NOMO-1 (cell line): ENCODE measurements at regions not wholly inside any gene's neighbourhood (a gene's known extent, or its start where the extent isn't known, plus 50 kb on each side); places are given as distances from the start of the nearest gene placed in this dataset.
A peak's percentile ranks its signal among the peaks of the same experiment; 100 is the strongest.

Source experiments
- DNase-seq, 2 experiments: peaks; one replicate each; lab custom pipeline; 2025; ENCODE audit not compliant: unreplicated experiment in 2 of 2; lab: John Stamatoyannopoulos, UW

DNA sequence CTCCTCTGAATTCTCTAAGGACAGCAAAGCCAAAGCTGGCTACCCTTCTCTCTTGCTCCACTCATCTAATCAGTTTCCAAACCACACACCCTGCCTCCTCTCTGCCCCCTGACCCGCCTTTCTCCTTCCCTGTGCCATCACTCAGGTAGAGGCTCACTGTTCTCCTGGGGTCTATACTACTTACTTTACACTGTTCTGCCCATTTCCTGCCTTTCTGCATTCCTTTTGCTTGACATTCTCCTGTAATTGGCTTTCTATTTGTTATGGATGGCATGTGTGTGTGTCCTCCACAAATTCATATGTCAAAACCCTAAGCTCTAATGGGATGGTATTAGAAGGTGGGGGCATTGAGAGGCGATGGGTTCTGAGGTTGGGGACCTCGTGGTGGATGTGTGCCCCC lies 675.2 kb upstream of the ID2 start:
- no peak for DNase-seq

DNA sequence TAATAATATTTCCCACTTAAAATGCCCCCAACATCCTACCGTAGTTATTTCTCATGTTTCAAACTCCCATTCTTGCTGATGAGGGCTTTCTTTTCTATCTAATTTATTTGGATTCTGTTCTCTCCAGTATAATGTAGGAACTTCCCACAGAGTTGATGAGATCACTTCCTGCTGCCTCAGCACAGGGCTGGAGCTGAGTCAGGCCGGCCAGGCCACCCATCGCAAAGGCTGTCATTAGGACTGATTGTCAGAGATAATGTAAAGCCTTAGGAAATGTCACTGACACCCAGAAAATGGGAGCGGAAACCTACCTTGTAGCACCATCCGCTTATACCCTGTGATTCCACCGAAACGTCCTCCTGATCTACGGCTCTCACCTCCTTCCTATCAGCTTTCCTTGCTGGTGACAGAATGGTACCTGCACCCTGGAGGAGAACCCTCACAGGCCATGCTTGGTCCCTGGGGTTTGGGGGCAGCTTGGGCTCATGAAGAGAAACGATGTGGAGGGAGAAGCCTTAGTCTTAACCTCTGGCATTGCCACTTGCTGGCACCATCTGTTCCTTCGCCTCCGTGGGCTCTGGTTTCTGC lies 672.8 kb upstream of the ID2 start:
- DNase-seq = no peak

DNA sequence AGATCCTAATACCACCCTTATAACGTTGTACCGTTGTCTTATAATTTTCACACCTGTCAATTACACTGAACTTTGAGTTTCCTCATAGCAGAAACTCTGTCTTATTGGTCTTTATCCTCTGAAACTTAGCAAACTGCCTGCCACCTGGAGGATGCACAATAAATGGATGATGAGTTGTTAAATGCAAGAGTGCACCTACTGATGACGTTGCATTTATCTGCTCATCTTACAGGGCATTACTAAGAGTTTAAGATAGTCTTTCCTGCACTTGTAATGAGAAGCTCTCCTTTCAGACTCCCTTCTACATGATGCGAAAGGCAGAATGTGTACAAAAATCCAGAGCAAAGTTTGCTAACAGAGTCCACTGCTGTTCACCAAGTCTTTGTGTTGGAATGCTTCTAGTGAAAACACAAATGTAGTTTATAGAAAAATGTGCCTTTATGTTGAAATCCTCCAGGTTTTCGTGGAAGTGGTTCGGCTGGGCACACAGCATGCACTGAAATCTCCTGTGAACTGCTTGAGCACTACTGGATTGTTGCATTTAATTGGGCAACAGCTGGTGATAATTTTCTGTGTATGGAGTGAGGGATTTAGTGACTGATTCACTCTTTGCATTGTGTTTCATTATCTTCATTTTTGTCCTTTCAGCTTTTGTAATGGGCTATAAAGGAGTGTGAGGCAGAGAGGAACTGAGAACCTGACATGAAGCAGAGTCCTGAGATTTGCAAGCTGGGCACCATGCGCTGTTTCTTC lies 665.8 kb upstream of the ID2 start:
- DNase-seq = no peak

DNA sequence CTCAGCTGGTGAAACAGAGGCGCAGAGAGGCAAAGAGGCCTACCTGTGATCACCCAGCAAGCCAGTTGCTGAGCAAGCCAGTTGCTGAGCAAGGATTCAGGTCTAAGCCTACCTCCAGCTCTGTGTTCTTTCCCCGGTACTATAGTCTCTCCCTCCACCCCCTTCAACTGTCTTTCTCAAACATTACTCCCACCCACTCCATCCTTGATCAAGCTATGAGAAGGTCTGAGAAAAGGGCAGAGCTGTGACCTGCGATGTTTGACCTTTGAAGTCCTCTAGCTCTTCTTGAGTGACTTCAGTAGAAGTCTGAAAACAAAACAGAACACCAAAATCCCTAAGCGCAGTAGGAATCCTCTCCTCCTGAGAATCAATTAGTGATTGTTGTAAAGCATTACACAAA lies 665.2 kb upstream of the ID2 start:
- DNase-seq = no peak

DNA sequence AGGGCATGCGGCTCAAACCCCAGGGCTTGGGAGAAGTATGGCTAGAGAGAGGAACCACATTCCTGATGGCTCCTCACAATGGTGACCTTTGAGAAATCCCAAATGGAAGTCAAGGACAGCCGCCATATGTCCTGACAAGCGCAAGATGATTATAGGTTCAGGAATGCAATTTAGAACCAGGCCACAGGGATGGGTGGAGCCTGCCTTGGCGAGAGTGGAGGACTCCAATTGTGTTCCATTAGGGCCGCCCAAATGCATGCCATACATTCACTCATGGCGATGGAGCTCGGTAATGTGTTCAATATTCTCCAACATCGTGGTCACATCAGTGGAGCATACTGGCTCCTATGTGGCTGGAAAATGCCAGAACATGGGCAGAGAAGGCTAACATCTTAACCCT lies 662.9 kb upstream of the ID2 start:
- no peak for DNase-seq

DNA sequence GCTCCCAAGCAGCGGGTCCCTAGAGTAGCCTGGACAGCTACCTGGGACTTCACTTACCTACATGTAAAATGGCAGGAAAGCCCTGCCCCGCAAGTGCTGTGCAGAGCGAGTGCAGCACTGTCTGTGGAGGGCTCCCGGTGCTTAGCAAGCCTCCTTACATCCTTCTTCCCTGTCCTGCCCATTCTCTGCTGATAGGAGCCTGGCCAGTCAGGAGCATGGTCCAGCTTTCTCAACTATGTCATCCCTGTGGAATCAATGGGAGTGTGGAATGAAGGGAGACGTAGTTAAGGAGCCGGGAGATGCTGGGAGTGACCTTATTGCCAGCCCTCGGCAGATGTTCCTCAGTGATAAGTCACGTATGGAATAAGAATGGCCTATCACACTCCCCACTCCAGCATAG lies 661.9 kb upstream of the ID2 start:
- no peak for DNase-seq

DNA sequence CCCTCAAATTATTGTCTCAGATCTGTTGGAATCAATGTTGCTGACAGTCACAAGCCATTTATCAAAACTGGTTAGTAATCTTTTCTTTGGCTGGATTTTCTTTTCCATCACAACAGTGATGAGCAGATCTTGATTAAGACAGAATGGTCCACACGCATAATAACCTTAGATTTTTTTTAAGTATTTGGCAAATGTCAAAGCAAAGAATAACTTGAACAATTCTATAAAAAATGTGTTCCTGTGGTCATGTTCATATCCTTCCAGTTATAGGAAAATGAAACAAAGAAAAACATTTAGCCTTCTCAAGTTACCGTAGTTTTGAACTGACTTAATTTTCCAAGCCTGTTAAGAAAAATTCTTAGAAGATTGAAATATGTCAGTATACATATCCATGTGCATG lies 659.9 kb upstream of the ID2 start:
- DNase-seq = no peak

DNA sequence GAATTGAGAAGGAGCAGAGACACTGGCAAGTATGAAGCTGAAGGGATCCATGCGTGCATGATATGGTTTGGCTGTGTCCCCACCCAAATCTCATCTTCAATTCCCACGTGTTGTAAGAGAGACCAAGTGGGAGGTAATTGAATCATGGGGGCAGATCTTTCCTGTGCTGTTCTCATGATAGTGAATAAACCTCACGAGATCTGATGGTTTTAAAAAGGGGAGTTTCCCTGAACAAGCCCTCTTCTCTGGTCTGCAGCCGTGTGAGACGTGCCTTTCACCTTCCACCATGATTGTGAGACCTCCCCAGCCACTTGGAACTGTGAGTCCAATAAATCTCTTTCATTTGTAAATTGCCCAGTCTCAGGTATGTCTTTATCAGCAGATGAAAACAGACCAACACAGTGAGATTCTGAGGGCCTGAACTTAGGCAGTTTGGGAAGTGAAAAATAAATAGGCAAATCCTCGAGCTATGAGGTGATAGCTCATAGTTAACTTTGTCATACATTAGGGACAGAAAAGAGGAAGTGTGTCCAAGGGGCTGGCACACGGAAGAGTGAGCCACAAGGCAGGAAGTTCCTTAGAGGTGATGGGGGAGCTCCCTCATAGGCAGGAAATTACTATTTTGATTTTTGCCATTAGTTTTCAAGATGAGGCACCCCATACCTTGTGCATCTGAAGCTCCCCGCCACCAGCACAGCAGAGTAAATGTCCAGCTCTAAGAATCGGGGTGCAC lies 658.8 kb upstream of the ID2 start:
- DNase-seq = peak; percentile 77 to 84

DNA sequence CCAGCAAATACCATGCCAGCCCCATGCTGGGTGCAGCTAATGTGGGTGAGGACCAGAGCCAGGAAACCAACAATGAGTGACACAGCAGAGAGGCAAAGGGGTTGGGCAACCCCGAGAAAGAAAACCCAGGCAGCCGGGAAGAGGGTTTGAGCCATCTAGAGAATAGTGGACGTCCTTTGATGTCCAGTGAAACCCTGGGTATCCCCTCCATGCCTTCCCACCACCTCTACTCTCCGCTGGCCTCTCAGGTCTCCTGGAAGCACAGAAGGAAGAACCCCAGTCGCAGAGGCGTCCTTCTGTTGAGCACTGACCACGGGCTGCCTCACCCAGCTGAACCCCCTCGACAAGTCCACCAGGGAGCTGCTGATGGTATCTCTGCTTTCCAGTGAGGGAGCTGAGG lies 657.4 kb upstream of the ID2 start:
- no peak for DNase-seq

DNA sequence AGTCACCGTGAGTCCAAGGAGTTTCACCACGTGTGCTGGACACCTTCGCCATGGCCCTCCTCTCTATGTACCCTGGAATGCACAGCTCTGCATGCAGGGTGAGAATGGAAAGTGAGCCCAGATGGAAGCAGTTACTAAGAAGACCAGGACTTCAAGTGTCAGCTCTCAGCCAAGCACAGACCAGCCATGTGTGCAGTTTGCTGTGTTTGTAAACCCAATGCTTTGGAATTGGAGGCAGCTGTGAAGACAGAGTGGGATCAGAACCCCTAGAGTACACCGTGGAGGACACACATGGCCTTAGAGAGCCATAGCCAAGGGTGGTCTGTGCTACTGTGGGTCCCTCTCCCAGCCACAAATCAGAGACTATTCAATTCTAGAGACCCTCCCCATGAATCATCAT lies 655.5 kb upstream of the ID2 start:
- DNase-seq = no peak

DNA sequence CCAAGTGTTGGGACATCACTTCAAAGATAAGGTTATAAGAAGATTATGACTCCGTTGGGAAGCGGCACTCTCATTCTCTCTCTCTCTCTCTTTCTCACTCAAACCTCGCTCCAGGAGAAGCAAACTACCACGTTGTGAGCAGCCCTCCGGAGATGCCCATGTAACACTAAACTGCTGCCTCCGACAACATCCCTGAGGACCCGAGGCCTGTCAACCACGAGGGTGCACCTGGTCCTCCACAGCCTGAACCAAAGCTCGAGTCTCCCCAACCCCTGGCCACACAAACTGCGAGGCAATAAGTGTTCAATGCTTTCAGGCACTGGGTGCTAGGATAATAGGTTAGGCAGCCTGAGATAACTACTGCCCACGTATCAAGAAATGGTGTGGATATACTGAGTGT lies 654.5 kb upstream of the ID2 start:
- DNase-seq = no peak

DNA sequence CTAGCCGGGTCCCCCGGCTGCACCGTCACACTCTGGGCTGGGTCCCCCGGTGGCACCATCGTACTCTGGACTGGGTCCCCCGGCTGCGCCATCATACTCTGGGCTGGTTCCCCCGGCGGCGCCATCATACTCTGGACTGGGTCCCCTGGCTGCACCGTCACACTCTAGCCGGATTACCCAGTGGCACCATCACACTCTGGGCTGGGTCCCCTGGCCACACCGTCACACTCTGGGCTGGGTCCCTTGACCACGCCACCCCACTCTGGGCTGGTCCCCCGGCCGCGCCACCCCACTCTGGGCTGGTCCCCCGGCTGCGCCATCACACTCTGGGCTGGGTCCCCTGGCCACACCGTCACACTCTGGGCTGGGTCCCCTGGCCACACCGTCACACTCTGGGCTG lies 653.8 kb upstream of the ID2 start:
- no peak for DNase-seq

DNA sequence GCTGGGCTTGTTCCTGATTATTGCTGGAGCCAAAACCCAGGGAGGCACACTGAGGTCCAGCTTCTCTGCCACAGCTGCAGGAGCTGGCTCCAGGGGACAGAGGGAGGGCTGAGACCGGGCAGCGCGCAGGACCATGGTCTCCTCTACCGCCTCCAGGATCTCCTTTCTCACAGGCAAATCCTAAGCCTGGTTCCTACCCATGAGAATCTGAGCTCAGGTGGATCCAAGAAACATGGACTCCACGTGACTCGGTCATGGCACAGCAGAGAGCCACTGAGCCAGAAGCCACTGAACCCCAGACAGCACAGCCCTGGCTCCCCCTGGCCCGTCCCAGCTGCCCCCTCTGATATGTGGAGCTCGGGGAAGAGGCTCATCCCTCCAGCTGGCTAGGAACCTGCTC lies 653.4 kb upstream of the ID2 start:
- no peak for DNase-seq

DNA sequence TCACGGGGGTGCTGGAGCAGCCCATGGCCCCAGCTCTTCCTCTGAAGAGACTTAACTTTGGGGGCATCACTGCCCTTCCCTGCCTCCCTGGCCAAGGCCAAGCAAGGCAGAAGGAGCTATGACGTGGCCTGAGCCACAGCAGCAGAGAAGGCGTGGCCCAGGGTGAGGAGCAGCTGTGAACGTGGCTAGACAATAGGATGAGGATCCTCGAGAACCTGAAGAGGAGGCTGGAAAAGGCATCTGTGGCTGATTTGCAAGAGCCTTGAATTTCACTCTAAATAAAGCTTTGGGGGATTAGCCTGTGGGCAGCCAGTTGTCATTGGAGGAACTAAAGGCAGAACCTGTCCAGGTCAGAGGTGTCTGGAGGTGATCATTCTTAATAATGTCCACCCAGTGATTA lies 652.9 kb upstream of the ID2 start:
- no peak for DNase-seq

DNA sequence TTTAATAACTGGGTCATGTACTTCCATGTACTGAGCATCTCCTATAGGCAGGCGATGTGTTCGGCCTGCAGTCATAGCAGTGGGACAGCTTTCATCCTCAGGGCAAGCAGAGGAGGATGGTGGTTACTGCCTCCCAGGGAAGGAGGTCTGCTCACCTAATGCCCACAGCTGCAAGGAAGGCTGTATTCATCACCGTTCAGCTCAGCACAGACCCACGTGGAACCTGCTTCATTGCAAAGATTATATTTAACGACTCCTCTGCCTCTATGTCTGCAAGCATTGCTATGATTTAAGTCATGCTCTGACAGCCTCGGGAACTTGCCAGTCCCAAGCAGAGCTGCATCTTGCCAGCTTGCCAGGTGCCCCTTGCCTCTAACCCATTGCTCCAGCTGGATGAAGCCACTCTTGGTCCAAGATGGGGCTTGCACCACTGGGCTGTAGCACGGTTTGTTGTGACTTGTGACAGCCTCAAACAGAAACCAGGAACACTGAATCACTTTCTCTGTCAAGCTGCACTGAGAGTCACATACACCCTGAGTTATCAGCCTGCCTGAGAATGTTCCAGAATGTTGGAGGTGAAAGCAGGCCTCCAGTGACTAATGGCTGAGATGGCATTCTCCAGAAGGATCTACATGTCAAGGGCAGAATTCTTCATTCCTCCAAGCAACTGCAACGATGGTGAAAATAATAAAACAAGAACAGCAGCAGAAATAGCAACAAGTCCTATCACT lies 651.1 kb upstream of the ID2 start:
- DNase-seq = no peak

DNA sequence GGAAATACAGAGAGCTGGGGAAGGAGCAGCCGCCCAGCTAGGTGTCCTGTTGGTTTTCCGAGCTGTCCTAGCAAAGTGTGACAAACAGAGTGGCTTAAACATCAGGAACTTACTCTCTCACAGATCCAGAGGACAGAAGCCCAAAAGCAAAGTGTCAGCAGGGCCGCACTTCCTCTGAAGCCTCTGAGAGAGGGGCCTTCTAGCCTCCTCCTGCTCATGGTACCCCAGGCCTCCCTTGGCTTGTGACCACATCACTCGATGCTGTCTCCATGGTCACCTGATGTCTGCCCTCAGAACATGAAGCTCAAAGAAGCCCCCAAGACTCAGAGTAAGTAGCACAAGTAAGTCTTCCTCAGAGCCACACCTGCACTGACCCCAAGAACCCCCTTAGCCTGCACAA lies 650.5 kb upstream of the ID2 start:
- no peak for DNase-seq

DNA sequence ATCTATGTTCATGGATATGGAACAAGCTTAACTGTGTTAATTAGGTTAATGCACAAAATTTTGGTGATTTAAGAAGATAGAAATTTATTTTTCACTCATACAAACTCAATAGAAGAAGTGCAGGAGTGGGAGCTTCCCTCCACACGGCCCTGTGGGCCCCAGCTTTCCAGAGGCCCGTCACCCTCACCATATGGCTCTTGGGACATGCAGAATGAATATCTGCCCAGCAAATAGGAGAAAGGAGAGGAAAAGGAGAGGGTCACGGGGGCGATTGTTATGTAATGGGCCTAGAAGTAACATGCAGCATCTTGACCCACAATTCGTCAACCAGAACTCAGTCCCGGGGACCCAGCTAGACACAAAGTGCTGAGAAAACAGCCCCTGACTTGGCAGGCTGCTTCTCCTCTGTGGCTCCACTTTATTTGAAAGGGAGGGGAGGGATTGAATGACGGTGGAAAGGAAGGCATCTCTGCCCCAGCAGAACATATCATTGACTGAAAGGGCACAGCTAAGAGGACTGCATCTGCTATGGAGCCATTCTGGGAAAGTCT lies 648.2 kb upstream of the ID2 start:
- no peak for DNase-seq

DNA sequence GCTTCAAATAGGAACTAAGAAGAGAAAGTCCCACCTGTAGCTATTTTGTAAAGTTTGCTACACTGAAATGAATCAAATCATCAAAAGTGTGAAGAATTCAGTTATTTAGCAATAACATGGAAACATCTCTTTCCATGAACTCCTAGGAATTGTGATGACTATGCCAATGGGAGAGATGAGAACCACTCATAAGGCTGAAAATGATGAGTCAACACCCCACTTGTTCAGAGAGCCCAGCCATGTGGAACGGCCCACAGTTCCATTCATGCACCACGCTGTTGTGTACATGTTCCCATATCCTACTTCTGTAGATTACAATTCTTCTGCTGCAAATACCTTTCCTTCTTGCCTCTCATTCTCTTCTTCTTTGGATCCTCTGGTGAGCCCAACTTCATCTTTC lies 645.5 kb upstream of the ID2 start:
- DNase-seq = no peak

DNA sequence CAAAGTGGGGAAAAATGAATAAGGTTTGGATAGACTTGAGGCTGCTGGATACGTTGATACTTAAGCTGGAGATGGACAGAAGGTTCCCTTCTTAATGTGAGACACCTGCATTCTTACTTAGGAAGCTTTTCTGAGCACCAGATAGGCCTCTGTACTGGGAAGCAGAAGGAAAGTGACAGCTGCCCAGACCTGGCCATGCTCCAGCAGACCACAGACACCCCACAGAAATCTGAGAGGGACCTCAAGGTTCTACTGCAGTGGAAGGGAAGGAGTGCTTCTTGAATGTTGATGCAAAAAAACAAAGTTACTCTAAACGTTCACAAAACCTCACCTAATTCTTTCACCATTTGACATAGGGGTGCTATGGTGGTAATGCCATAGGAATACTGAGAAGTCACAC lies 642.1 kb upstream of the ID2 start:
- no peak for DNase-seq

DNA sequence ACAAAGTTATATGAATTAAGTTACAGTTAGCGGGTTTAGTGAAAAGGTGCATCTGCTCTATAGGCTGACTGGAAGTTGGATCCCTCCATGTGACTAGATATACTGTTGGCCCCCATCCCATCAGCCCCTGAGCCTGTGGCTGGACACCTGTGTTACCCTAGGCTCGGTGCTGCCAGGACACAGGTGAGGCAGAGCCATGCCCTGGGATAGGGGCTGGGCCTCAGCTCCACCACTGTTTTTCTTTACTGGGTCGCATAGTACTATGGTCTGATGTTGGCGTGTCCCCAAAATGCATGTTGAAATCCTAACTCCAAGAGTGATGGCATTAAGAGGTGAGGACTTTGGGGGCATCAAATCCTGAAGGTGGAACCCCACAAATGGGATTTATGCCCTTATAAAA lies 638.6 kb upstream of the ID2 start:
- no peak for DNase-seq

DNA sequence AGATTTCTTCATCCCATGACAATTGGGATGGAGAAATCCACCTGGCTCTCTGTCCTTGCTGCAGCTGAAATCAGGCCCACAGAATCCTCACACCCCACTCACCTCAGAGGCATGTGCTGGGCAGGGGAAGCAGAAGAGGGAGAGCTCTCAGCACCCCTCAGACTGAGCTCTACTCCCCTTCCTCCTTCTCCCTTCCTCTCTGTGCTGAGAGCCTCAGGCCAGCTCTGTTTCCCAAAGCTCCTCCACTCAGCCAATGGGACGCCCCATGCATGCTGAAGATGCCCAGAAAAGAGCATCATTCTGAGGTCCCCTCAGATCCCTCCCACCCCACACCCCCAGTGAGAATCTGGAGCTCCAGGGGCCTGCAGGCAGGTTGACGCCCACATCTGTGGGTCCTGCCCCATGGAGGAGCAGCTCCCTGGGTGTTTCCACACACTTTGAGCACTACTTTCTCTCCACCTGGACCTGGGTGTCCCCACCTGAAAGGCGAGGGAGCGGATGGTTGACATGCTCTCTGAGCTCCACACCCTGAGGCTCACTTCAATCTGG lies 637.7 kb upstream of the ID2 start:
- DNase-seq = no peak
